ENCODE measurements at regions not wholly inside any gene's neighbourhood (a gene's known extent, or its start where the extent isn't known, plus 50 kb on each side); places are given as distances from the start of the nearest gene placed in this dataset.

DNA sequence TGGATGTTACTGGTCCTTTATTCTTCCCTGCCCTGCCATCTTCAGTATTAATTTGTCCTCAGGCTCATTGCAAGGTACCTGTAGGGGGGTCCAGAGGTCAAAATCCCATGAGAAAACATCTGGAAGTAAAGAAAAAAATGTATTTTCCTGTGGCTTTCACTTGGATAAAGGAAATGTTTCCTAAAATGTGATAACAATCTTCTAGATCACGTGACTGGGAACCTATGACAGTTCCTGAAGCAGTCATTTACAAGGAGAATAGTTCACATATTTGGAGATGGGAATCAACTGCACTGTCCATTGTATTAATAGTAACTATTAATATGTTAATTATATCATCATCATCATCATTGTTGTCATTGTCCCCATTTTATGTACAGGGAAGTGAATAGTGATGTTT lies 915.1 kb upstream of the EEF2KMT start:
- H3K9ac ChIP-seq (ENCODE audit: low read depth, low read length): no peak overlapping the region
- H3K9me3 ChIP-seq (ENCODE audit: control insufficient read depth, insufficient read depth, low read length): no peaks in the 10 kb centered on the region
- no peaks in the 10 kb centered on the region for H3K4me1 ChIP-seq (ENCODE audit: insufficient read depth, low read length)
- H3K36me3 ChIP-seq (ENCODE audit: insufficient read depth, low read length): no peaks in the 10 kb centered on the region

GRCh38 chr16:6009151-6009550 lies 911.6 kb upstream of the EEF2KMT start:
- Histone ChIP-seq H3K36me3 (ENCODE audit: insufficient read depth, low read length) (no peaks in the 10 kb centered on the region), H3K9ac (ENCODE audit: low read depth, low read length) (no peak overlapping the region), H3K9me3 (ENCODE audit: control insufficient read depth, insufficient read depth, low read length) (no peaks in the 10 kb centered on the region), H3K4me1 (ENCODE audit: insufficient read depth, low read length) (no peaks in the 10 kb centered on the region)

- no peak overlapping the region for H3K9ac ChIP-seq (ENCODE audit: low read depth, low read length)
- no peaks in the 10 kb centered on the region for H3K9me3 ChIP-seq (ENCODE audit: control insufficient read depth, insufficient read depth, low read length)
- H3K4me1 ChIP-seq (ENCODE audit: insufficient read depth, low read length): no peaks in the 10 kb centered on the region
- H3K36me3 ChIP-seq (ENCODE audit: insufficient read depth, low read length): no peaks in the 10 kb centered on the region
Observed at GRCh38 chr16:6008670-6009069, 911.1 kb upstream of the EEF2KMT start.

DNA sequence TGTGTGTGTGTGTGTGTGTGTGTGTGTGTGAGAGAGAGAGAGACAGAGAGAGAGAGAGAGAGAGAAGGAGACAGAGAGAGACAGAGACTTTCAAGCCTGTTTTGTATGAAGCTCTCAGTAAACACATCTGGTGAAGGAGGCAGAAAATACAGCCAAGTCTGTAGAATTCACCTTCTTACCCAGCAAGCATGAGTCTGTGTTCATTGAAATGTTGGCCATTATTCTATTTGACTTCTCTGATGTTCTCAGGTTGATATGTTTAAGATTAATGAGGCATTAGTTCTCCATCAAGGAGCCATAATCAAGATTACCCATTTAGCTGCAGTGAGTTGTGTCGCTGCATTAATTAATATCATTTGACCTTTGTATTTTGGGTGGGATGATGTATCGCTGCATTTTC lies 895.8 kb upstream of the EEF2KMT start:
- no peaks in the 10 kb centered on the region for H3K4me1 ChIP-seq (ENCODE audit: insufficient read depth, low read length)
- H3K36me3 ChIP-seq (ENCODE audit: insufficient read depth, low read length): no peaks in the 10 kb centered on the region
- no peaks in the 10 kb centered on the region for H3K9me3 ChIP-seq (ENCODE audit: control insufficient read depth, insufficient read depth, low read length)
- no peak overlapping the region for H3K9ac ChIP-seq (ENCODE audit: low read depth, low read length)

GRCh38 chr16:5982979-5983378 lies 885.4 kb upstream of the EEF2KMT start:
- Histone ChIP-seq H3K9me3 (ENCODE audit: control insufficient read depth, insufficient read depth, low read length) (no peaks in the 10 kb centered on the region), H3K36me3 (ENCODE audit: insufficient read depth, low read length) (no peaks in the 10 kb centered on the region), H3K4me1 (ENCODE audit: insufficient read depth, low read length) (peaks cover 21% of the 10 kb centered on the region), H3K9ac (ENCODE audit: low read depth, low read length) (no peak overlapping the region)

GRCh38 chr16:5979905-5980550 lies 882.4 kb upstream of the EEF2KMT start:
- Histone ChIP-seq H3K4me1 (ENCODE audit: insufficient read depth, low read length) (peaks cover 21% of the 10 kb centered on the region), H3K9ac (ENCODE audit: low read depth, low read length) (no peak overlapping the region), H3K9me3 (ENCODE audit: control insufficient read depth, insufficient read depth, low read length) (no peaks in the 10 kb centered on the region), H3K36me3 (ENCODE audit: insufficient read depth, low read length) (no peaks in the 10 kb centered on the region)

DNA sequence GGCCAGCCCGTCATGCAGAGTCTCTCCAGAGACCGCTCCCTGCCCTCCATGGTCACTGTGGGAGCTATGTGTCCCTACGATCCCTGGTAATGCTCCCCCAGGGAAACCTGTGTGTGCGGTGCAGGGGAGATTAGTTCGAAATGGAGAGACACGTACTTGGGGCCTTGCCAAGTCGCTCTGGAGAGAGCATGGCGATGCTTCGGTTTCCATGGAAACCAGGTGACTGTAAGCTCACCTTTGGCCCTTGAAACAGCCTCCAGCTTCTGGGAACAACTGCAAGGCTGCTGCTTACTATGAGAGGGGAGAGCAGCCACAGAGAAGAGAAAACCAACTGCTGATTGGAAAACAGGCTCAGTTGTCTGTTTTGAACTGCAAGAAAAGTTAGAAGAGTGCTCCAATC lies 879.7 kb upstream of the EEF2KMT start:
- H3K9ac ChIP-seq (ENCODE audit: low read depth, low read length): no peak overlapping the region
- no peaks in the 10 kb centered on the region for H3K36me3 ChIP-seq (ENCODE audit: insufficient read depth, low read length)

GRCh38 chr16:5972747-5973146 lies 875.2 kb upstream of the EEF2KMT start:
- Histone ChIP-seq H3K9me3 (ENCODE audit: control insufficient read depth, insufficient read depth, low read length) (no peaks in the 10 kb centered on the region), H3K36me3 (ENCODE audit: insufficient read depth, low read length) (no peaks in the 10 kb centered on the region), H3K9ac (ENCODE audit: low read depth, low read length) (no peak overlapping the region), H3K4me1 (ENCODE audit: insufficient read depth, low read length) (no peaks in the 10 kb centered on the region)

More for the DNA sequence above, 879.7 kb upstream of the EEF2KMT start:
- H3K4me1 ChIP-seq (ENCODE audit: insufficient read depth, low read length): peaks cover 10% of the 10 kb centered on the region
- H3K9me3 ChIP-seq (ENCODE audit: control insufficient read depth, insufficient read depth, low read length): no peaks in the 10 kb centered on the region

DNA sequence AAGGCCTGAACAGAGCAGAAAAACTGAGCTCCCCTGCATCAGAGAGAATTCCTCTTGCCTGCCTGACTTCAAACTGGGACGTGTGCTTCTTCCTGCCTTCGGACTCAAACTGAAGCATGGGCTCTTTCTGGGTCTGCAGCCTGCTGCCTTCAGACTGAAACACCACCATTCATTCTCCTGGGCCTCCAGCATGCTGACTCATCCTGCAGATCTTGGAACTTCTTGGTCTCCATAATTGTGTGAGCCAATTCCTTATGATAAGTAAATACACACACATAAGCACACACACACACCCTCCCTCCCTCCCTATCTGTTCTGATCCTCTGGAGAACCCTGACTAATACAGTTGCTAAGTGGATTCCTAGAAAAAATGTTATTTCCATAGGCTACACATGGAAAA lies 874.3 kb upstream of the EEF2KMT start:
- H3K9ac ChIP-seq (ENCODE audit: low read depth, low read length): no peak overlapping the region
- no peaks in the 10 kb centered on the region for H3K4me1 ChIP-seq (ENCODE audit: insufficient read depth, low read length)
- no peaks in the 10 kb centered on the region for H3K36me3 ChIP-seq (ENCODE audit: insufficient read depth, low read length)
- H3K9me3 ChIP-seq (ENCODE audit: control insufficient read depth, insufficient read depth, low read length): no peaks in the 10 kb centered on the region

DNA sequence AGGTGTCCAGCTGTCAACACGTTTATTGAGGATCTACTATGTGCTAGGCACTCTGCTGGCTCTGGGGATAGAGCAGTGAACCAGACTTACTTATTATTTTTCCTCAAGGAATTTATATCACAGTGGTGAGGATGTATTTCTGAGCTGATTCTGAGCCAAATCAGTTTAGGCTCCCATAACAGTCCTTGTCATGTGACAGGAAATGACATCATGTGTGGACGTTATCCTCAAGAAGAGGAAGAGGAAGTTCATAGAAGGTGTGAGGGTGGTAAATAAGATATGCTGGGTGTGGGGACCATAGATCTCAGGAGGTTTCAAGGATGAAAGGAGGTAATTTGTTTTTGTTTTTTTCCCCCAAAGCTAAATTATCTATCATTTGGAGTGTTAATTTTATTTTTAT lies 873.5 kb upstream of the EEF2KMT start:
- no peaks in the 10 kb centered on the region for H3K9me3 ChIP-seq (ENCODE audit: control insufficient read depth, insufficient read depth, low read length)
- no peak overlapping the region for H3K9ac ChIP-seq (ENCODE audit: low read depth, low read length)
- no peaks in the 10 kb centered on the region for H3K36me3 ChIP-seq (ENCODE audit: insufficient read depth, low read length)
- no peaks in the 10 kb centered on the region for H3K4me1 ChIP-seq (ENCODE audit: insufficient read depth, low read length)

DNA sequence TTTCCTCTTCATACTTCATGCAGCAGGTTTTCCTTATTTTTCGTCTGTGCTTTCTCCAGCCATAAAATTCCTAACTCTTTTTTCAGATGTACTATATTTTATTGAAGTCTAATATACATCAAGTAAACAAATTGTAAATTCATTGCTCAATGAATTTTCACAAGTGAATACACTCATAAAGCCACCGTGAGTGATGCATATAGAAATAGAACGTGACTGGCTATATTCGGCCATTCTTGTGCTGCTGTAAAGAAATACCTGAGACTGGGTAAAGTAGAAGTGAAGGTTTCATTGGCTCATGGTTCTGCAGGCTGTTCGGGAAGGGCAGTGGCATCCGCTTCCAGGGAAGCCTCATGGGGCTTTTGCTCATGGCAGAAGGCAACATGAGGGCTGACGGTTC lies 868.4 kb upstream of the EEF2KMT start:
- Histone ChIP-seq H3K9ac (ENCODE audit: low read depth, low read length) (no peak overlapping the region), H3K9me3 (ENCODE audit: control insufficient read depth, insufficient read depth, low read length) (no peaks in the 10 kb centered on the region), H3K36me3 (ENCODE audit: insufficient read depth, low read length) (no peaks in the 10 kb centered on the region), H3K4me1 (ENCODE audit: insufficient read depth, low read length) (no peaks in the 10 kb centered on the region)

GRCh38 chr16:5965321-5965720 lies 867.7 kb upstream of the EEF2KMT start:
- no peaks in the 10 kb centered on the region for H3K9me3 ChIP-seq (ENCODE audit: control insufficient read depth, insufficient read depth, low read length)
- H3K4me1 ChIP-seq (ENCODE audit: insufficient read depth, low read length): no peaks in the 10 kb centered on the region
- no peaks in the 10 kb centered on the region for H3K36me3 ChIP-seq (ENCODE audit: insufficient read depth, low read length)
- H3K9ac ChIP-seq (ENCODE audit: low read depth, low read length): no peak overlapping the region

GRCh38 chr16:5951486-5951885 lies 853.9 kb upstream of the EEF2KMT start:
- Histone ChIP-seq H3K4me1 (ENCODE audit: insufficient read depth, low read length) (no peaks in the 10 kb centered on the region), H3K36me3 (ENCODE audit: insufficient read depth, low read length) (no peaks in the 10 kb centered on the region), H3K9me3 (ENCODE audit: control insufficient read depth, insufficient read depth, low read length) (no peaks in the 10 kb centered on the region), H3K9ac (ENCODE audit: low read depth, low read length) (no peak overlapping the region)

GRCh38 chr16:5944971-5945370 lies 847.4 kb upstream of the EEF2KMT start:
- H3K9ac ChIP-seq (ENCODE audit: low read depth, low read length): no peak overlapping the region
- H3K4me1 ChIP-seq (ENCODE audit: insufficient read depth, low read length): no peaks in the 10 kb centered on the region
- H3K36me3 ChIP-seq (ENCODE audit: insufficient read depth, low read length): no peaks in the 10 kb centered on the region
- no peaks in the 10 kb centered on the region for H3K9me3 ChIP-seq (ENCODE audit: control insufficient read depth, insufficient read depth, low read length)

DNA sequence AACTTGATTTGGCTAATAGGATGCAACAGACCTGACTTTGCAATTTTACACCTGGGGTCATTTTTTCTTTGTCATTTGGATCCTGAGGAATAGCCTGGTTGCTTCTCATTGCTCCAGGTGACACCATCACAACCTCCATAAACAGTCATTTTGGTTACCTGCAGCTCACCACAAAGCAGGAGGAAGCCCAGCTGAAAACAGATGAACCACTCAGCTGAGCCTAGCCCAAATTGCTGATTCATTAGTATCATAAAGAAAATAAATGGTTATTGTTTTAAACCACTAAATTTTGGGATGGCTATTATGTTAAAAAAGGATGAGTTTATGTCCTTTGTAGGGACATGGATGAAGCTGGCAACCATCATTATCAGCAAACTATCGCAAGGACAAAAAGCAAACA lies 841.0 kb upstream of the EEF2KMT start:
- peaks cover 7% of the 10 kb centered on the region for H3K9me3 ChIP-seq (ENCODE audit: control insufficient read depth, insufficient read depth, low read length)
- H3K9ac ChIP-seq (ENCODE audit: low read depth, low read length): no peak overlapping the region
- H3K36me3 ChIP-seq (ENCODE audit: insufficient read depth, low read length): no peaks in the 10 kb centered on the region
- H3K4me1 ChIP-seq (ENCODE audit: insufficient read depth, low read length): no peaks in the 10 kb centered on the region

GRCh38 chr16:5932906-5933305 lies 835.3 kb upstream of the EEF2KMT start:
- Histone ChIP-seq H3K9me3 (ENCODE audit: control insufficient read depth, insufficient read depth, low read length) (peaks cover 4% of the 10 kb centered on the region; the same call in 1 of the 2 replicates), H3K4me1 (ENCODE audit: insufficient read depth, low read length) (peaks cover 26% of the 10 kb centered on the region; the same call in 1 of the 2 replicates), H3K9ac (ENCODE audit: low read depth, low read length) (no peak overlapping the region), H3K36me3 (ENCODE audit: insufficient read depth, low read length) (no peaks in the 10 kb centered on the region)
